ENCODE measurements at regions not wholly inside any gene's neighbourhood (a gene's known extent, or its start where the extent isn't known, plus 50 kb on each side); places are given as distances from the start of the nearest gene placed in this dataset.

DNA sequence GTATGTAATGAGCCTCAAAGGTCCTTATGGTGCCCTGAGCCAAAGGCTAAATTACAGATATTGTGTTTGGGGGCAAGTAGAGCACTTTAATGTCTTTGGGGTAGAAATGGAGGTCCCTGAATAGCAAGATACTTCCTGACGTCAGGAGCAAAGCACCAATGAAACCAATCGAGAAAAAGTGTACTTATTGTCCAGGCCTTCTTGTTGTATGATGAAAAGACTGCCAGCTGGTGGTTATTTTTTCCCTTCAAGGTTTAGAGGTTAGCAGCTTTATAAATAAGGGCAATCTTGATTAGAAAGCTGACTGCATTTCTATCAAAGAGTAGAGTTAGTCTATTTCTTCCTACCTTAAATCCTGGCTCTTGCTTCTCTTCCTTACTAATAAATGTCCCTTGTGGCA is 76.1 kb upstream of the HSF2 start:
- intact Hi-C loops (cut with DNase I; ENCODE audit: low total_unique reads): no loop called here
- peaks cover 0 to 10% (median 4%) of the 10 kb centered on the region in 4 donors for H3K4me1 ChIP-seq
- TF ChIP-seq EP300 (IDR thresholded peaks at IDR 0.05) (no peak), POLR2A (IDR thresholded peaks at IDR 0.05) (no peak), POLR2AphosphoS5 (IDR thresholded peaks at IDR 0.05) (no peak)
- TF ChIP-seq, protein P1, sequence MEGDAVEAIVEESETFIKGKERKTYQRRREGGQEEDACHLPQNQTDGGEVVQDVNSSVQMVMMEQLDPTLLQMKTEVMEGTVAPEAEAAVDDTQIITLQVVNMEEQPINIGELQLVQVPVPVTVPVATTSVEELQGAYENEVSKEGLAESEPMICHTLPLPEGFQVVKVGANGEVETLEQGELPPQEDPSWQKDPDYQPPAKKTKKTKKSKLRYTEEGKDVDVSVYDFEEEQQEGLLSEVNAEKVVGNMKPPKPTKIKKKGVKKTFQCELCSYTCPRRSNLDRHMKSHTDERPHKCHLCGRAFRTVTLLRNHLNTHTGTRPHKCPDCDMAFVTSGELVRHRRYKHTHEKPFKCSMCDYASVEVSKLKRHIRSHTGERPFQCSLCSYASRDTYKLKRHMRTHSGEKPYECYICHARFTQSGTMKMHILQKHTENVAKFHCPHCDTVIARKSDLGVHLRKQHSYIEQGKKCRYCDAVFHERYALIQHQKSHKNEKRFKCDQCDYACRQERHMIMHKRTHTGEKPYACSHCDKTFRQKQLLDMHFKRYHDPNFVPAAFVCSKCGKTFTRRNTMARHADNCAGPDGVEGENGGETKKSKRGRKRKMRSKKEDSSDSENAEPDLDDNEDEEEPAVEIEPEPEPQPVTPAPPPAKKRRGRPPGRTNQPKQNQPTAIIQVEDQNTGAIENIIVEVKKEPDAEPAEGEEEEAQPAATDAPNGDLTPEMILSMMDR (IDR thresholded peaks at IDR 0.05): no peak
- no peaks in the 10 kb centered on the region for H3K36me3 ChIP-seq
- no peaks in the 10 kb centered on the region for H3K9me3 ChIP-seq
- no peak overlapping the region for H3K27ac ChIP-seq
- H3K27me3 ChIP-seq: no peaks in the 10 kb centered on the region
- DNase-seq: no peak
- peak overlapping the region; percentile 21 to 44 (median 34) for H3K4me3 ChIP-seq
- 21 to 45% (median 38%) methylated on average over 2 of the region's 2 CpGs for WGBS, 5 donors

DNA sequence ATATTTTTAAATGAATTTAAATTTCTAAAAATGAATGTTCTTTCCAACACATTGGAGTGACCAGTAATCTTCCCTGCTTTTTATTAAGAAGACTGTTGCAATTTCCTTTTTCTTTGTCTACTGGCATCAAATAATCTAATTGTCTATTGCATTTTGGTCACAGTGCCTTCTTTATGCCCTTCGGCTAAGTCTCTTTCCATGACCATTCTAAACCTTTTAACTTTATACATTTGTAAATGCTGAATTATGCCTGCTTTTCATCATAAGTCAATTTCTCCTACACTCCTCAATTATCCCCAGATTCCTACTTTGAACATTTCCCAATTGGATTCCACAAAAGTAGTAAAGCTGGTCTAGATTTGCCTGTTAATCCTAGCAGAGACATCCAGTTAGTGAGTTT is 69.1 kb upstream of the HSF2 start:
- intact Hi-C loops (cut with DNase I; ENCODE audit: low total_unique reads): no loop called here
- H3K27ac ChIP-seq: no peak overlapping the region
- TF ChIP-seq POLR2A (IDR thresholded peaks at IDR 0.05) (no peak), EP300 (IDR thresholded peaks at IDR 0.05) (no peak), POLR2AphosphoS5 (IDR thresholded peaks at IDR 0.05) (no peak)
- TF ChIP-seq, protein P1 (IDR thresholded peaks at IDR 0.05): no peak
- 33 to 51% (median 41%) methylated on average over 1 of the region's 1 CpG for WGBS, 5 donors
- H3K27me3 ChIP-seq: no peaks in the 10 kb centered on the region
- H3K4me1 ChIP-seq: no peaks in the 10 kb centered on the region
- H3K4me3 ChIP-seq: no peak overlapping the region
- no peaks in the 10 kb centered on the region for H3K9me3 ChIP-seq
- H3K36me3 ChIP-seq: no peaks in the 10 kb centered on the region
- no peak for DNase-seq

DNA sequence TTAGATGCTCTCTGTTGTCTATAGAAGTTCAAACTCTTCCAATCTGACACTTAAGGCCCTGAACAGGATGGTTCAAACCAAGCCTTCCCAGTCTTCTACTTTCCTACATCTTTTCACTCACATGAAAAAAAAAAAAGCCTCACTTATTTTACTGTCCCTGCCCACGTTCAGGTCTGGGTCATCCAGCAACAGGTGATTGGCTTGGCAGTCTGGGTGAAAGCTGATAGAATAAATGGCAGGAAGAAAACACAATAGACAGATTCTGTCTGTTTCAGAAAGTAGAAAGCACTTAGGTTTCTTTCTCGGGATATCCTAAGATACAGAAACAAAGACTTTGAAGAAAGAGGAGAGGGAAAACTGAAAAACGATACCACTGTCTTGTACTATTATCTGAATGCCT is 61.8 kb upstream of the HSF2 start:
- no peaks in the 10 kb centered on the region for H3K9me3 ChIP-seq
- no peak overlapping the region for H3K4me3 ChIP-seq
- no peaks in the 10 kb centered on the region for H3K36me3 ChIP-seq
- DNase-seq: no peak
- H3K4me1 ChIP-seq: no peaks in the 10 kb centered on the region
- intact Hi-C loops (cut with DNase I; ENCODE audit: low total_unique reads): no loop called here
- no peak overlapping the region for H3K27ac ChIP-seq
- TF ChIP-seq EP300 (IDR thresholded peaks at IDR 0.05) (no peak), POLR2AphosphoS5 (IDR thresholded peaks at IDR 0.05) (no peak), POLR2A (IDR thresholded peaks at IDR 0.05) (no peak)
- TF ChIP-seq, protein P1 (IDR thresholded peaks at IDR 0.05): no peak
- H3K27me3 ChIP-seq: no peaks in the 10 kb centered on the region
- 44 to 61% (median 53%) methylated on average over 3 of the region's 3 CpGs for WGBS, 5 donors

DNA sequence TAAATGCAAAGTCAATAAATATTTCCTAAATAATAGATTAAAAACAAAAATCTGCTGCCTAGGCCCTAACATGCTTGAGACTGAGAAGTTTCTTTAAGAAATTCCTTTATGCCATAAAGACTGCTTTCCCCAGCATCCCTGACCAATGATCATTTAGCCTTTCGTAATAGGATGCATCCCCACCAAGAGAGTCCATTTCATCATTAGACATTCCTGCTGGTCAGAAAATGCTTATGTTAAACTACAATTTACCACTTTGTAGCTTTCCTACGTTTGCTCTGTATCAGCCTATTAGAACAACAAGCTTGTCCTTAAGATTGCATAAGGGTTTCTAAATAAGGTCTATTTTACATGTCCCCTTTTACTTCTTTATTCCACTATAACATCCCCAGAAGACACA is 59.8 kb upstream of the HSF2 start:
- no peak overlapping the region for H3K4me3 ChIP-seq
- intact Hi-C loops (cut with DNase I; ENCODE audit: low total_unique reads): no loop called here
- no peak for TF ChIP-seq POLR2AphosphoS5 (IDR thresholded peaks at IDR 0.05)
- TF ChIP-seq, protein P1 (IDR thresholded peaks at IDR 0.05): no peak
- no peaks in the 10 kb centered on the region for H3K27me3 ChIP-seq
- H3K4me1 ChIP-seq: no peaks in the 10 kb centered on the region
- no peak overlapping the region for H3K27ac ChIP-seq
- no peaks in the 10 kb centered on the region for H3K36me3 ChIP-seq
- DNase-seq: no peak
- 28 to 69% (median 37%) methylated on average over 2 of the region's 2 CpGs for WGBS, 5 donors
- no peaks in the 10 kb centered on the region for H3K9me3 ChIP-seq

Data from stomach (tissue), 8 donors.